ENCODE measurements at regions not wholly inside any gene's neighbourhood (a gene's known extent, or its start where the extent isn't known, plus 50 kb on each side); places are given as distances from the start of the nearest gene placed in this dataset.
"Not testable (repeated sequence)": the region's sequence is repeated elsewhere in the genome, so short reads cannot be mapped to it uniquely, and the experiment has no call there.

- DNase-seq (ENCODE audit: low spot score): no peak
Observed at GRCh38 chr14:104230946-104231345, 92.6 kb downstream of the KIF26A start.

- DNase-seq (ENCODE audit: low spot score): no peak
Observed at GRCh38 chr14:104232070-104232484, 93.7 kb downstream of the KIF26A start.

GRCh38 chr14:104234007-104234786 is 95.8 kb downstream of the KIF26A start:
- not testable (repeated sequence) for DNase-seq (ENCODE audit: low spot score)

GRCh38 chr14:104235686-104236085 is 97.3 kb downstream of the KIF26A start:
- DNase-seq (ENCODE audit: low spot score): no peak

GRCh38 chr14:104237651-104238423 is 99.5 kb downstream of the KIF26A start:
- DNase-seq (ENCODE audit: low spot score): no peak

GRCh38 chr14:104238424-104239184 is 100.2 kb downstream of the KIF26A start:
- DNase-seq (ENCODE audit: low spot score): no peak

- no peak for DNase-seq (ENCODE audit: low spot score)
Observed at GRCh38 chr14:104239185-104239775, 100.9 kb downstream of the KIF26A start.

GRCh38 chr14:104239861-104240301 is 101.5 kb downstream of the KIF26A start:
- DNase-seq (ENCODE audit: low spot score): no peak

GRCh38 chr14:104240434-104241157 is 102.2 kb downstream of the KIF26A start:
- no peak for DNase-seq (ENCODE audit: low spot score)

- DNase-seq (ENCODE audit: low spot score): no peak
Observed at GRCh38 chr14:104243200-104243599, 104.8 kb downstream of the KIF26A start.

- DNase-seq (ENCODE audit: low spot score): no peak
Observed at GRCh38 chr14:104244221-104245011, 106.0 kb downstream of the KIF26A start.

GRCh38 chr14:104245075-104245474 is 106.7 kb downstream of the KIF26A start:
- no peak for DNase-seq (ENCODE audit: low spot score)

GRCh38 chr14:104245723-104246122 is 107.3 kb downstream of the KIF26A start:
- DNase-seq (ENCODE audit: low spot score): no peak

- no peak for DNase-seq (ENCODE audit: low spot score)
Observed at GRCh38 chr14:104246401-104247335, 108.3 kb downstream of the KIF26A start.

- no peak for DNase-seq (ENCODE audit: low spot score)
Observed at GRCh38 chr14:104247336-104248202, 109.2 kb downstream of the KIF26A start.

GRCh38 chr14:104248203-104249055 is 110.0 kb downstream of the KIF26A start:
- no peak for DNase-seq (ENCODE audit: low spot score)

- DNase-seq (ENCODE audit: low spot score): no peak
Observed at GRCh38 chr14:104249089-104249488, 110.7 kb downstream of the KIF26A start.
